ENCODE measurements at regions not wholly inside any gene's neighbourhood (a gene's known extent, or its start where the extent isn't known, plus 50 kb on each side); places are given as distances from the start of the nearest gene placed in this dataset.

GRCh38 chr6:121600389-121601168 is 165.1 kb downstream of the GJA1 start:
- TF ChIP-seq POLR2A (IDR thresholded peaks at IDR 0.05; ENCODE audit: low read depth, low read length) = no peak
- TF ChIP-seq POLR2AphosphoS5 (IDR thresholded peaks at IDR 0.05; ENCODE audit: low read depth, low read length) = no peak
- TF ChIP-seq TAF1 (IDR thresholded peaks at IDR 0.05; ENCODE audit: low read depth, low read length) = no peak
- TF ChIP-seq POU2F2 (IDR thresholded peaks at IDR 0.05; ENCODE audit: low read depth, low read length) = no peak
- TF ChIP-seq PAX5 (IDR thresholded peaks at IDR 0.05; ENCODE audit: insufficient read depth, low read length, severe bottlenecking) = no peak
